H9 (cell line): ENCODE measurements at regions not wholly inside any gene's neighbourhood (a gene's known extent, or its start where the extent isn't known, plus 50 kb on each side); places are given as distances from the start of the nearest gene placed in this dataset.

Experiments used
- DNase-seq: peaks from one replicate; pipeline ENCODE4 v3.0.0-alpha.2; 2017
- H2AFZ ChIP-seq: one replicate; pipeline ENCODE4 v1.6.1; 2013; ENCODE audit warnings: mild to moderate bottlenecking, low read length, control low read depth, moderate library complexity
- H2AK5ac ChIP-seq: 2 replicates; pipeline ENCODE4 v1.6.1; 2013; ENCODE audit warnings: low read length, control low read depth, mixed read lengths; ENCODE audit not compliant: insufficient read length
- H2BK120ac ChIP-seq: one replicate; pipeline ENCODE4 v1.6.1; 2013; ENCODE audit warnings: low read depth, mild to moderate bottlenecking, low read length, control low read depth, inconsistent platforms; ENCODE audit not compliant: poor library complexity, severe bottlenecking
- H2BK12ac ChIP-seq: 2 replicates; pipeline ENCODE4 v1.6.1; 2013; ENCODE audit warnings: low read length, control low read depth, mixed read lengths, low read depth; ENCODE audit not compliant: insufficient read length
- H2BK15ac ChIP-seq: 2 replicates; pipeline ENCODE4 v1.6.1; 2013; ENCODE audit warnings: low read depth, low read length, control low read depth
- H2BK20ac ChIP-seq: one replicate; pipeline ENCODE4 v1.6.1; 2013; ENCODE audit warnings: low read depth, mild to moderate bottlenecking, low read length, control low read depth, inconsistent platforms; ENCODE audit not compliant: poor library complexity, severe bottlenecking
- H2BK5ac ChIP-seq: 2 replicates; pipeline ENCODE4 v1.6.1; 2013; ENCODE audit warnings: low read length, control low read depth, mixed read lengths; ENCODE audit not compliant: insufficient read length
- H3K14ac ChIP-seq: 2 replicates; pipeline ENCODE4 v1.6.1; 2013; ENCODE audit warnings: low read length, control low read depth; ENCODE audit not compliant: insufficient read depth
- H3K18ac ChIP-seq: 2 replicates; pipeline ENCODE4 v1.6.1; 2013; ENCODE audit warnings: low read depth, mild to moderate bottlenecking, mixed read lengths, low read length, control low read depth; ENCODE audit not compliant: insufficient read length
- H3K23ac ChIP-seq: 2 replicates; pipeline ENCODE4 v1.6.1; 2013; ENCODE audit warnings: low read length, control low read depth, mixed read lengths, low read depth; ENCODE audit not compliant: insufficient read length
- H3K23me2 ChIP-seq: 2 replicates; pipeline ENCODE4 v1.6.1; 2013; ENCODE audit warnings: low read depth, mild to moderate bottlenecking, mixed read lengths, low read length, control low read depth; ENCODE audit not compliant: insufficient read length, poor library complexity, severe bottlenecking
- H3K27ac ChIP-seq: 2 replicates; pipeline ENCODE4 v1.5.1; 2013; ENCODE audit warnings: low read length, control low read depth, mixed read lengths, low read depth; ENCODE audit not compliant: insufficient read length
- H3K27me3 ChIP-seq: 2 replicates; pipeline ENCODE4 v1.6.1; 2013; ENCODE audit warnings: low read length, control low read depth, inconsistent platforms; ENCODE audit not compliant: insufficient read depth
- H3K4ac ChIP-seq: 2 replicates; pipeline ENCODE4 v1.6.1; 2013; ENCODE audit warnings: low read depth, mild to moderate bottlenecking, control low read depth, inconsistent platforms, low read length, moderate library complexity
- H3K4me1 ChIP-seq: 2 replicates; pipeline ENCODE4 v1.6.1; 2013; ENCODE audit warnings: low read length, control low read depth, inconsistent platforms; ENCODE audit not compliant: insufficient read depth
- H3K4me2 ChIP-seq: 2 replicates; pipeline ENCODE4 v1.6.1; 2013; ENCODE audit warnings: low read length, control low read depth, mixed read lengths; ENCODE audit not compliant: insufficient read length, insufficient read depth
- H3K56ac ChIP-seq: 2 replicates; pipeline ENCODE4 v1.6.1; 2013; ENCODE audit warnings: low read depth, mild to moderate bottlenecking, mixed read lengths, low read length, control low read depth; ENCODE audit not compliant: insufficient read length
- H3K79me1 ChIP-seq: 2 replicates; pipeline ENCODE4 v1.6.1; 2013; ENCODE audit warnings: low read depth, mild to moderate bottlenecking, moderate library complexity, low read length, control low read depth, inconsistent platforms; ENCODE audit not compliant: insufficient read depth, poor library complexity, severe bottlenecking
- H3K79me2 ChIP-seq: 2 replicates; pipeline ENCODE4 v1.6.1; 2013; ENCODE audit warnings: low read length, control low read depth, inconsistent platforms; ENCODE audit not compliant: insufficient read depth
- H3K9ac ChIP-seq: 2 replicates; pipeline ENCODE4 v1.6.1; 2013; ENCODE audit warnings: low read length, control low read depth, mixed read lengths; ENCODE audit not compliant: insufficient read length; ENCODE audit errors: extremely low read depth
- H3K9me3 ChIP-seq: one replicate; pipeline ENCODE4 v1.6.1; 2013; ENCODE audit warnings: low read depth, low read length, inconsistent platforms; ENCODE audit not compliant: control insufficient read depth
- H3T11ph ChIP-seq: one replicate; pipeline ENCODE4 v1.6.1; 2013; ENCODE audit warnings: mild to moderate bottlenecking, low read length, control low read depth, inconsistent platforms
- H4K20me1 ChIP-seq: one replicate; pipeline ENCODE4 v1.6.1; 2013; ENCODE audit not compliant: control insufficient read depth, insufficient read length, insufficient read depth
- H4K5ac ChIP-seq: 2 replicates; pipeline ENCODE4 v1.6.1; 2013; ENCODE audit warnings: low read depth, mild to moderate bottlenecking, mixed read lengths, low read length, control low read depth; ENCODE audit not compliant: insufficient read length
- H4K8ac ChIP-seq: replicated peaks from 2 replicates; pipeline ENCODE4 v1.6.1; 2013; ENCODE audit warnings: low read length, control low read depth, mixed read lengths, low read depth; ENCODE audit not compliant: insufficient read length
- H4K91ac ChIP-seq: 2 replicates; pipeline ENCODE4 v1.6.1; 2013; ENCODE audit warnings: low read depth, mild to moderate bottlenecking, moderate library complexity, mixed read lengths, low read length, control low read depth; ENCODE audit not compliant: insufficient read length
- H3K27ac Mint-ChIP-seq, 3 experiments: 2 replicates in 2 of 3; 3 replicates in 1 of 3; pipeline ENCODE4 v1.8.0; 2020 to 2021; ENCODE audit warnings: mixed read lengths in 3 of 3, mild to moderate bottlenecking in 1 of 3, moderate library complexity in 1 of 3
- H3K27me3 Mint-ChIP-seq: 2 replicates; pipeline ENCODE4 v1.8.0; 2021; ENCODE audit warnings: low read depth, mild to moderate bottlenecking, moderate library complexity, mixed read lengths
- H3K36me3 Mint-ChIP-seq, 3 experiments: 2 replicates in 2 of 3; 3 replicates in 1 of 3; pipeline ENCODE4 v1.8.0; 2020 to 2021; ENCODE audit warnings: low read depth in 3 of 3, mixed read lengths in 3 of 3; ENCODE audit not compliant: insufficient read depth in 1 of 3
- H3K4me1 Mint-ChIP-seq, 2 experiments: 2 replicates each; pipeline ENCODE4 v1.8.0; 2020; ENCODE audit warnings: mixed read lengths in 2 of 2
- H3K4me3 Mint-ChIP-seq, 2 experiments: 2 replicates in 1 of 2; 3 replicates in 1 of 2; pipeline ENCODE4 v1.8.0; 2020 to 2021; ENCODE audit warnings: mild to moderate bottlenecking in 2 of 2, mixed read lengths in 2 of 2, moderate library complexity in 1 of 2
- H3K9me3 Mint-ChIP-seq, 2 experiments: 2 replicates in 1 of 2; 3 replicates in 1 of 2; pipeline ENCODE4 v1.8.0; 2020; ENCODE audit warnings: mild to moderate bottlenecking in 2 of 2, mixed read lengths in 2 of 2, moderate library complexity in 1 of 2
- WGBS: extraction: QIAGEN DNeasy Blood & Tissue Kit; methylation state at CpG from one replicate; pipeline ENCODE4 v1.1.7; 2013; ENCODE audit warnings: missing lambda C conversion rate, low lambda C conversion rate, mixed read lengths; ENCODE audit not compliant: insufficient read length; ENCODE audit errors: extremely low coverage; 5-methylcytosine and 5-hydroxymethylcytosine counted together
- TF ChIP-seq, protein P1 (sequence below): fragments of 200-600 bp; sonication (generic); conservative IDR thresholded peaks from 3 replicates; pipeline ENCODE4 v1.8.0; 2021; ENCODE audit warnings: antibody characterized with exemption, mild to moderate bottlenecking

DNA sequence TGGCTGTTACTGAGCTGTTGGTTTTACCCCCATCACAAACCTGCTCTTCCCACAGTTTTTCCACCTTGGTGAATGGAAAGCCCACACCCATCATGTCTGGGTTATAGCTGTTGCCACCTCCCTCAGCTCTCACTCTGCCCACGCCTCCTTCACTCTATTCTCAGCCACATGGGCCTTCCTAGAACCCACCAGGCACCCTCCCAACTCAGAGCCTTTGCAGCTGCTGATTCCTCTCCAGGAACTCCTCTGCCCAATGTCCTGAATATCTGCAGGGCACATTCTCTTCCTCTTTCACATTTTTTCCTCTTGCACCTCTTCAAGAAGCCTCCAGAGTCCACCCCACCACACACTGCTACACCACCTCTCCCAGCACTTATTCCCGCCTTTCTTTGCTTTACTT, 177.4 kb downstream of the TBXT start:
- Histone ChIP-seq H2BK20ac (no peak overlapping the region), H3K14ac (no peak overlapping the region), H4K20me1 (no peaks in the 10 kb centered on the region), H3K4ac (no peak overlapping the region), H2BK5ac (no peak overlapping the region), H3K9me3 (no peaks in the 10 kb centered on the region), H3K79me2 (no peaks in the 10 kb centered on the region), H3K56ac (no peak overlapping the region), H3K4me2 (no peak overlapping the region), H3K23me2 (peaks cover 22% of the 10 kb centered on the region), H2AK5ac (no peak overlapping the region), H2BK120ac (no peak overlapping the region), H2AFZ (no peak overlapping the region), H4K5ac (no peak overlapping the region), H3T11ph (no peak overlapping the region), H3K23ac (no peak overlapping the region), H3K27me3 (peaks cover 62% of the 10 kb centered on the region), H3K27ac (no peak overlapping the region), H3K18ac (no peak overlapping the region), H4K8ac (no peak overlapping the region), H3K9ac (no peak overlapping the region), H2BK12ac (no peak overlapping the region), H3K4me1 (no peaks in the 10 kb centered on the region), H4K91ac (no peak overlapping the region), H3K79me1 (no peaks in the 10 kb centered on the region), H2BK15ac (no peak overlapping the region)
- H3K27ac Mint-ChIP-seq: no peak overlapping the region
- H3K4me3 Mint-ChIP-seq: 0 out of 5 replicates have a peak overlapping the region, but pooled peaks of 1 of the 2 experiments have one; percentile 5
- peaks cover 20 to 29% of the 10 kb centered on the region in 2 experiments for H3K4me1 Mint-ChIP-seq
- peaks cover 0 to 5% of the 10 kb centered on the region in 2 experiments; a peak in 4 of 5 replicates for H3K9me3 Mint-ChIP-seq
- no peak for DNase-seq
- WGBS: no CpG with 5 or more reads among the region's 2 CpGs
- H3K27me3 Mint-ChIP-seq: peaks cover 98% of the 10 kb centered on the region
- TF ChIP-seq, protein P1, sequence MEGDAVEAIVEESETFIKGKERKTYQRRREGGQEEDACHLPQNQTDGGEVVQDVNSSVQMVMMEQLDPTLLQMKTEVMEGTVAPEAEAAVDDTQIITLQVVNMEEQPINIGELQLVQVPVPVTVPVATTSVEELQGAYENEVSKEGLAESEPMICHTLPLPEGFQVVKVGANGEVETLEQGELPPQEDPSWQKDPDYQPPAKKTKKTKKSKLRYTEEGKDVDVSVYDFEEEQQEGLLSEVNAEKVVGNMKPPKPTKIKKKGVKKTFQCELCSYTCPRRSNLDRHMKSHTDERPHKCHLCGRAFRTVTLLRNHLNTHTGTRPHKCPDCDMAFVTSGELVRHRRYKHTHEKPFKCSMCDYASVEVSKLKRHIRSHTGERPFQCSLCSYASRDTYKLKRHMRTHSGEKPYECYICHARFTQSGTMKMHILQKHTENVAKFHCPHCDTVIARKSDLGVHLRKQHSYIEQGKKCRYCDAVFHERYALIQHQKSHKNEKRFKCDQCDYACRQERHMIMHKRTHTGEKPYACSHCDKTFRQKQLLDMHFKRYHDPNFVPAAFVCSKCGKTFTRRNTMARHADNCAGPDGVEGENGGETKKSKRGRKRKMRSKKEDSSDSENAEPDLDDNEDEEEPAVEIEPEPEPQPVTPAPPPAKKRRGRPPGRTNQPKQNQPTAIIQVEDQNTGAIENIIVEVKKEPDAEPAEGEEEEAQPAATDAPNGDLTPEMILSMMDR: no peak
- peaks cover 0 to 2% (median 0%) of the 10 kb centered on the region in 3 experiments; a peak in 2 of 7 replicates for H3K36me3 Mint-ChIP-seq
